ENCODE measurements at regions not wholly inside any gene's neighbourhood (a gene's known extent, or its start where the extent isn't known, plus 50 kb on each side); places are given as distances from the start of the nearest gene placed in this dataset.

GRCh38 chr20:53760025-53760441, 166.4 kb upstream of the ZNF217 start:
- no peak for DNase-seq (ENCODE audit: low spot score in 2 of 2)
- no peak for TF ChIP-seq POLR2A (IDR thresholded peaks at IDR 0.05)

GRCh38 chr20:53757472-53757913, 163.9 kb upstream of the ZNF217 start:
- Histone ChIP-seq H3K36me3 (no peaks in the 10 kb centered on the region), H3K27me3 (no peaks in the 10 kb centered on the region), H3K9me3 (no peaks in the 10 kb centered on the region), H3K27ac (no peak overlapping the region), H3K4me3 (no peak overlapping the region), H3K4me1 (peaks cover 0 to 8% (median under 1%) of the 10 kb centered on the region in 4 donors)
- WGBS, 2 donors, result 92 to 94% methylated on average over 18 of the region's 18 CpGs
- no peak for TF ChIP-seq CTCF (IDR thresholded peaks at IDR 0.05)
- TF ChIP-seq EP300 (IDR thresholded peaks at IDR 0.05), result no peak
- TF ChIP-seq POLR2A (IDR thresholded peaks at IDR 0.05), result no peak
- no peak for DNase-seq (ENCODE audit: low spot score in 2 of 2)

More at GRCh38 chr20:53760025-53760441, 166.4 kb upstream of the ZNF217 start:
- Histone ChIP-seq H3K9me3 (no peaks in the 10 kb centered on the region), H3K27me3 (no peaks in the 10 kb centered on the region), H3K36me3 (no peaks in the 10 kb centered on the region), H3K27ac (no peak overlapping the region), H3K4me3 (no peak overlapping the region), H3K4me1 (peaks cover 0 to 9% (median 0%) of the 10 kb centered on the region in 4 donors)
- WGBS, 2 donors, result 75 to 79% methylated on average over 4 of the region's 4 CpGs

GRCh38 chr20:53755733-53756531, 162.3 kb upstream of the ZNF217 start:
- no peak overlapping the region for H3K4me3 ChIP-seq
- WGBS, 2 donors, result 88 to 90% methylated on average over 8 of the region's 8 CpGs
- no peak overlapping the region for H3K27ac ChIP-seq
- H3K36me3 ChIP-seq, result no peaks in the 10 kb centered on the region
- no peak for DNase-seq (ENCODE audit: low spot score in 2 of 2)
- H3K4me1 ChIP-seq, result peaks cover 0 to 24% (median 16%) of the 10 kb centered on the region in 4 donors
- no peaks in the 10 kb centered on the region for H3K9me3 ChIP-seq
- TF ChIP-seq EP300 (IDR thresholded peaks at IDR 0.05) (no peak), POLR2A (IDR thresholded peaks at IDR 0.05) (no peak), CTCF (IDR thresholded peaks at IDR 0.05) (no peak)
- H3K27me3 ChIP-seq, result no peaks in the 10 kb centered on the region

- no peaks in the 10 kb centered on the region for H3K9me3 ChIP-seq
- no peak overlapping the region for H3K4me3 ChIP-seq
- 66 to 69% methylated on average over 2 of the region's 2 CpGs for WGBS, 2 donors
- TF ChIP-seq CTCF (IDR thresholded peaks at IDR 0.05) (no peak), EP300 (IDR thresholded peaks at IDR 0.05) (no peak), POLR2A (IDR thresholded peaks at IDR 0.05) (no peak)
- H3K27me3 ChIP-seq, result no peaks in the 10 kb centered on the region
- H3K36me3 ChIP-seq, result no peaks in the 10 kb centered on the region
- H3K27ac ChIP-seq, result no peak overlapping the region
- no peak for DNase-seq (ENCODE audit: low spot score in 2 of 2)
- peaks cover 0 to 26% (median 17%) of the 10 kb centered on the region in 4 donors for H3K4me1 ChIP-seq
Measured at GRCh38 chr20:53753880-53754459, 160.3 kb upstream of the ZNF217 start.

GRCh38 chr20:53752971-53753879, 159.6 kb upstream of the ZNF217 start:
- H3K36me3 ChIP-seq, result no peaks in the 10 kb centered on the region
- TF ChIP-seq CTCF (IDR thresholded peaks at IDR 0.05) (no peak), POLR2A (IDR thresholded peaks at IDR 0.05) (no peak), EP300 (IDR thresholded peaks at IDR 0.05) (no peak)
- no peaks in the 10 kb centered on the region for H3K27me3 ChIP-seq
- H3K4me1 ChIP-seq, result peaks cover 0 to 26% (median 17%) of the 10 kb centered on the region in 4 donors
- 65 to 71% methylated on average over 16 of the region's 16 CpGs for WGBS, 2 donors
- no peak for DNase-seq (ENCODE audit: low spot score in 2 of 2)
- H3K4me3 ChIP-seq, result no peak overlapping the region
- H3K9me3 ChIP-seq, result no peaks in the 10 kb centered on the region
- peak overlapping the region in 1 of 4 donors; percentile 23 for H3K27ac ChIP-seq
